Smooth muscle cell (in vitro differentiated cells): ENCODE measurements at regions not wholly inside any gene's neighbourhood (a gene's known extent, or its start where the extent isn't known, plus 50 kb on each side); places are given as distances from the start of the nearest gene placed in this dataset.

Source experiments
- DNase-seq: peaks from one replicate; lab custom pipeline; 2025; ENCODE audit not compliant: unreplicated experiment; lab: John Stamatoyannopoulos, UW
- H2AFZ ChIP-seq: fragments of 200-600 bp; sonication (generic); 2 replicates; pipeline ENCODE4 v1.6.0; 2016; ENCODE audit warnings: antibody characterized with exemption, low read depth, mild to moderate bottlenecking
- H3F3A ChIP-seq: fragments of 200-600 bp; sonication (generic); 2 replicates; pipeline ENCODE4 v1.6.0; 2017; ENCODE audit warnings: antibody characterized with exemption, low read depth
- H3K27ac ChIP-seq: fragments of 200-600 bp; sonication (generic); 2 replicates; pipeline ENCODE4 v1.5.1; 2016; ENCODE audit warnings: low read depth, mild to moderate bottlenecking
- H3K27me3 ChIP-seq: fragments of 200-600 bp; sonication (generic); 2 replicates; pipeline ENCODE4 v1.6.1; 2016; ENCODE audit warnings: low read depth, mild to moderate bottlenecking
- H3K36me3 ChIP-seq: fragments of 200-600 bp; sonication (generic); 2 replicates; pipeline ENCODE4 v1.5.1; 2016; ENCODE audit warnings: low read depth
- H3K4me1 ChIP-seq: fragments of 200-600 bp; sonication (generic); 2 replicates; pipeline ENCODE4 v1.5.1; 2016; ENCODE audit warnings: low read depth
- H3K4me2 ChIP-seq: fragments of 200-600 bp; sonication (generic); 2 replicates; pipeline ENCODE4 v1.6.0; 2016; ENCODE audit warnings: mild to moderate bottlenecking
- H3K4me3 ChIP-seq: fragments of 200-600 bp; sonication (generic); 2 replicates; pipeline ENCODE4 v1.5.1; 2016; ENCODE audit warnings: mild to moderate bottlenecking
- H3K79me2 ChIP-seq: fragments of 200-600 bp; sonication (generic); 2 replicates; pipeline ENCODE4 v1.6.0; 2016; ENCODE audit warnings: low read depth, mild to moderate bottlenecking
- H3K9ac ChIP-seq: fragments of 200-600 bp; sonication (generic); 2 replicates; pipeline ENCODE4 v1.6.0; 2016; ENCODE audit warnings: low read depth
- H3K9me3 ChIP-seq: fragments of 200-600 bp; sonication (generic); replicated peaks from 2 replicates; pipeline ENCODE4 v1.5.1; 2016; ENCODE audit warnings: low read depth
- H4K20me1 ChIP-seq: fragments of 200-600 bp; sonication (generic); 2 replicates; pipeline ENCODE4 v1.6.0; 2016; ENCODE audit warnings: low read depth
- CTCF ChIP-seq: fragments of 200-600 bp; sonication (generic); IDR thresholded peaks from 2 replicates; pipeline ENCODE4 v1.5.1; 2017; ENCODE audit warnings: borderline replicate concordance, mild to moderate bottlenecking, antibody characterized with exemption; ENCODE audit not compliant: insufficient read depth, poor library complexity, severe bottlenecking
- WGBS: methylation state at CpG from one replicate; pipeline ENCODE4 v1.1.7; 2016; ENCODE audit warnings: low lambda C conversion rate; 5-methylcytosine and 5-hydroxymethylcytosine counted together

GRCh38 chr4:155593793-155594192, 72.9 kb upstream of the GUCY1A1 start:
- WGBS = 92% methylated on average over 13 of the region's 13 CpGs
- Histone ChIP-seq H3K27ac (no peak overlapping the region), H3K4me1 (peaks cover 17% of the 10 kb centered on the region), H3K79me2 (no peaks in the 10 kb centered on the region), H3K9ac (no peak overlapping the region), H3K4me2 (no peak overlapping the region), H2AFZ (no peak overlapping the region), H3F3A (no peaks in the 10 kb centered on the region), H3K27me3 (no peaks in the 10 kb centered on the region), H3K36me3 (no peaks in the 10 kb centered on the region), H4K20me1 (no peaks in the 10 kb centered on the region), H3K4me3 (no peak overlapping the region), H3K9me3 (no peaks in the 10 kb centered on the region)
- TF ChIP-seq CTCF = no peak
- no peak for DNase-seq

GRCh38 chr4:155592938-155593297, 73.7 kb upstream of the GUCY1A1 start:
- WGBS = 48% methylated on average over 1 of the region's 1 CpG
- Histone ChIP-seq H3K9ac (no peak overlapping the region), H4K20me1 (no peaks in the 10 kb centered on the region), H3K4me3 (no peak overlapping the region), H3K4me2 (peak overlapping the region; percentile 6), H3K9me3 (no peaks in the 10 kb centered on the region), H3K4me1 (peaks cover 13% of the 10 kb centered on the region), H3K79me2 (no peaks in the 10 kb centered on the region), H2AFZ (no peak overlapping the region), H3K27me3 (no peaks in the 10 kb centered on the region), H3F3A (no peaks in the 10 kb centered on the region), H3K27ac (no peak overlapping the region), H3K36me3 (no peaks in the 10 kb centered on the region)
- no peak for DNase-seq
- no peak for TF ChIP-seq CTCF

GRCh38 chr4:155592179-155592937, 74.3 kb upstream of the GUCY1A1 start:
- Histone ChIP-seq H3K79me2 (no peaks in the 10 kb centered on the region), H3K4me2 (peak overlapping the region; percentile 6), H3K9ac (no peak overlapping the region), H3F3A (no peaks in the 10 kb centered on the region), H3K36me3 (no peaks in the 10 kb centered on the region), H3K4me1 (peaks cover 7% of the 10 kb centered on the region), H3K4me3 (no peak overlapping the region), H2AFZ (no peak overlapping the region), H3K27me3 (no peaks in the 10 kb centered on the region), H3K9me3 (no peaks in the 10 kb centered on the region), H3K27ac (no peak overlapping the region), H4K20me1 (no peaks in the 10 kb centered on the region)
- no peak for DNase-seq
- 77% methylated on average over 3 of the region's 3 CpGs for WGBS
- no peak for TF ChIP-seq CTCF

GRCh38 chr4:155591738-155592143, 74.9 kb upstream of the GUCY1A1 start:
- Histone ChIP-seq H2AFZ (no peak overlapping the region), H3K4me3 (no peak overlapping the region), H3K27ac (no peak overlapping the region), H3K9ac (no peak overlapping the region), H3K4me1 (peaks cover 4% of the 10 kb centered on the region), H3K9me3 (no peaks in the 10 kb centered on the region), H3F3A (no peaks in the 10 kb centered on the region), H4K20me1 (no peaks in the 10 kb centered on the region), H3K36me3 (no peaks in the 10 kb centered on the region), H3K79me2 (no peaks in the 10 kb centered on the region), H3K4me2 (no peak overlapping the region), H3K27me3 (no peaks in the 10 kb centered on the region)
- WGBS = 94% methylated on average over 6 of the region's 6 CpGs
- no peak for DNase-seq
- TF ChIP-seq CTCF = no peak
